GM21526 (cell line): ENCODE measurements at regions not wholly inside any gene's neighbourhood (a gene's known extent, or its start where the extent isn't known, plus 50 kb on each side); places are given as distances from the start of the nearest gene placed in this dataset.
"Not testable (repeated sequence)": the region's sequence is repeated elsewhere in the genome, so short reads cannot be mapped to it uniquely, and the experiment has no call there.

Experiments
- ATAC-seq: cut with Tn5 transposase; IDR thresholded peaks from one replicate; pipeline ENCODE4 v1.9.1; 2021; ENCODE audit warnings: moderate library complexity; ENCODE audit not compliant: unreplicated experiment, low FRiP score

DNA sequence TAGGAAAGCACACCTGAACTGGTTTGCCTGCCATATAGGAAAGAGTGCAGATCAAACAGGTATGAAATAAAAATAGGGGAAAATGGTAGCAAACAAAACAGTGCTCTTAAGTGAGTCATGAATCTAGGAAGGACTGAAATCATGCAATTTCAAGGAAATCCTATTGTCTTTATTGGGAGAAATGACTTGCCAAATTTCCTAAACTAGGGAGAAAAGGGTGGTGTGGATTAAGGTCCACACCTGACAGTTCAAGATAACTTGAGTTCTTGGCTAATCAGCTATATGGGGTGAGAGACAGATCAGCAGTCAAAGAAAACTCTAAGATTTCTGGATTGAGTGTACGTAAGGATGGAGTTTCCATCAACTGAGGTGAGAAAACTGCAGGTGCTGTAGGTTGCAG, 101.1 kb downstream of the PRKAB2 start:
- ATAC-seq, result no peak

- ATAC-seq, result no peak
These were observed 109.3 kb downstream of the PRKAB2 start for GRCh38 chr1:147062956-147063355.

DNA sequence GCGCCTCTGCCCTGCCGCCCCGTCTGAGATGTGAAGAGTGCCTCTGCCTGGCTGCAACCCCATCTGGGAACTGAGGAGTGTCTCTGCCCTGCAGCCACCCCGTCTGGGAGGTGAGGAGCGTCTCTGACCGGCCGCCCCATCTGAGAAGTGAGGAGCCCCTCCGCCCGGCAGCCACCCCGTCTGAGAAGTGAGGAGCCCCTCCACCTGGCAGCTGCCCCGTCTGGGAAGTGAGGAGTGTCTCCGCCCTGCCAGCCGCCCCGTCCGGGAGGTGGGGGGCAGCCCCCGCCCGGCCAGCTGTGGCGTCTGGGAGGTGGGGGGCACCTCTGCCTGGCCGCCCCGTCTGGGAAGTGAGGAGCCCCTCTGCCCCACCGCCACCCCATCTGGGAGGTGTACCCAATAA, 110.4 kb downstream of the PRKAB2 start:
- not testable (repeated sequence) for ATAC-seq

DNA sequence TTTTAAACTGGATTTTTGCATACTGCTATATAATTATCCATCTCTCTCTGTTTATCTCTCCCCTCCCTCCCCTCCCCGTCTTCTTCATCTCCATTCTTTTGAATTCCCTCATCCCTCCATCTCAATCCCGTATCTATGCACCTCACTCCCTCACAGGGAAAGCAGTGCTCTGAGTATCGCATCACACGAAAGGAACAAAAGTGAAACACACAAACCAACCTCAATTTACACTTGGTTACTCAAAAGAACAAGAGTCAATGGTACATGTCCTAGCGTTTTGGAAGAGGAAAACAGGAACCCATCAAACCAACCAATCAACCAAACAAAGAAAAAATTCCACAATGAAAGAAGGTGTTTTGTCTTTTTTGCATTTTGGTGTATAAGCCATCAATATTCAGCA, 115.1 kb downstream of the NBPF12 start:
- ATAC-seq, result no peak

DNA sequence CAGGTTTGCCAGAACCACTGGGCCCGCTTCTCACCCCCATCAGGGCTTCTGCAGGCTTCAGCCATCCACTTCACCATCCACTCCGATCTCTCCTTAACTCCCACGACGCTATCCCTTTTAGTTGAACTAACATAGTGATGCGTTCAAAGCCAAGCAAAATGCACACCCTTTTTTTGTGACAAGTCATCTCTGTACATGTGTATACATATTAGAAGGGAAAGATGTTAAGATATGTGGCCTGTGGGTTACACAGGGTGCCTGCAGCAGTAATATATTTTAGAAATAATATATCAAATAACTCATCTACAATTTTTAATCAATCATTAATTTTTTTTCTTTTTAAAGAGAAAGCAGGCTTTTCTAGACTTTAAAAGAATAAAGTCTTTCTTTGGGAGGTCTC, 114.6 kb downstream of the NBPF12 start:
- no peak for ATAC-seq

GRCh38 chr1:147052143-147052542, 114.0 kb downstream of the NBPF12 start:
- ATAC-seq, result no peak

DNA sequence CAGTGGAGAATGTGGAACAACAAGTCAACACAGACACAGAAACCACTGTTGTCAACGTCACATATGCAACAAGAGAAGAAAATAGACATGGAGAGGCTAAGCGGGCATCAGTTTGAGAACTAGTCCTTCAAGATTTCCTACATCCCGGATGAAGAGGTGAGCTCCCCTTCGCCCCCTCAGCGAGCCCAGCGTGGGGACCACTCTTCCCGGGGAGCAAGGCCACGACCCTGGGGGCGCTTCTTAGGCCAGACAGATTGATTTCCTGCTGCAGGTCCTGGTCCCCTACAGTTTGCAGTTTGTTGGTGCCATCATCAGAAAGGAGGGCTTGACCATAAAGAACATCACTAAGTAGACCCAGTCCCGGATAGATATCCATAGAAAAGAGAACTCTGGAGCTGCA, 113.0 kb downstream of the NBPF12 start:
- no peak for ATAC-seq

DNA sequence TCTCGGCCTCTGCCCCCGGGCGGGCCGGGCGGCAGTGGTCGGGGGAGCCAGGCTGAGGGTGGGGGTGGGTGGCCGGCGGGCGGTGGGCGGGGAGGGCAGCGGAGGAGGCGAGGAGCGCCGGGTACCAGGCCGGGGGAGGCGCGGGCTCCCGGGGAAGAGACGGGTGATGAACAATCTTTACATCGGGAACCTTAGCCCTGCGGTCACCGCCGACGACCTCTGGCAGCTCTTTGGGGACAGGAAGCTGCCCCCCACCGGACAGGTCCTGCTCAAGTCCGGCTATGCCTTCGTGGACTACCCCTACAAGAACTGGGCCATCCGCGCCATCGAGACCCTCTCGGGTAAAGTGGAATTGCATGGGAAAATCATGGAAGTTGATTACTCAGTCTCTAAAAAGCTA, 112.5 kb downstream of the NBPF12 start:
- ATAC-seq, result no peak

GRCh38 chr1:147046863-147047394, 108.8 kb downstream of the NBPF12 start:
- not testable (repeated sequence) for ATAC-seq

GRCh38 chr1:147046189-147046862, 108.2 kb downstream of the NBPF12 start:
- no peak for ATAC-seq
